Astrocyte of the spinal cord (primary cell): ENCODE measurements at regions not wholly inside any gene's neighbourhood (a gene's known extent, or its start where the extent isn't known, plus 50 kb on each side); places are given as distances from the start of the nearest gene placed in this dataset.

ENCODE experiments used
- DNase-seq: peaks from one replicate; pipeline ENCODE4 v3.0.0; 2011; ENCODE audit warnings: low read depth, low spot score
- H3K4me3 ChIP-seq: 2 replicates; pipeline ENCODE4 v1.5.1; 2011; ENCODE audit warnings: low read depth, mild to moderate bottlenecking, low read length, moderate library complexity
- in situ Hi-C: cut with HindIII; loops from 2 replicates; pipeline ENCODE4 v1.10.0; 2017; ENCODE audit warnings: low sequenced_read_pairs
- TF ChIP-seq, protein P1 (sequence below): IDR thresholded peaks from 2 replicates; pipeline ENCODE4 v1.5.1; 2012; ENCODE audit warnings: low read depth, mild to moderate bottlenecking, low read length, inconsistent platforms

DNA sequence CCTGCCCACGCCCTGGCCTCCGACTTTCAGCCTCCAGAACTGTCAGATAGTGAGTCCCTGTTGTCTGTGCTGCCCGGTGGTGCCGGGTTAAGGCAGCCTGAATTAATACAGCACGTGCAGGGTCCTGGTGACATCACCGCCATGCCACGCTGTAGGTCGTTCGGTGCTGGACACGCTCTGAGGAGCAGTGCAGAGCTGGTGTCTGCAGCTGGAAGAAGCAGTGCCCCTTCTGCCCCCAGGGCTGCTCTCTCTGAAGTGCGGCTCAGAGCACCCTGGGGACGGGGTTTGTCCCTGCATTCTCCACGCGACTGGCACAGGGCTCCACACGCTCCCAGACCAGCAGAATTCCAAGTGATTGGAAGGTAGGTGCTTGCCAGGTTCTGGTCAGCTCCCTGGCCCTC lies 831.5 kb downstream of the TBC1D22A start:
- TF ChIP-seq, protein P1, sequence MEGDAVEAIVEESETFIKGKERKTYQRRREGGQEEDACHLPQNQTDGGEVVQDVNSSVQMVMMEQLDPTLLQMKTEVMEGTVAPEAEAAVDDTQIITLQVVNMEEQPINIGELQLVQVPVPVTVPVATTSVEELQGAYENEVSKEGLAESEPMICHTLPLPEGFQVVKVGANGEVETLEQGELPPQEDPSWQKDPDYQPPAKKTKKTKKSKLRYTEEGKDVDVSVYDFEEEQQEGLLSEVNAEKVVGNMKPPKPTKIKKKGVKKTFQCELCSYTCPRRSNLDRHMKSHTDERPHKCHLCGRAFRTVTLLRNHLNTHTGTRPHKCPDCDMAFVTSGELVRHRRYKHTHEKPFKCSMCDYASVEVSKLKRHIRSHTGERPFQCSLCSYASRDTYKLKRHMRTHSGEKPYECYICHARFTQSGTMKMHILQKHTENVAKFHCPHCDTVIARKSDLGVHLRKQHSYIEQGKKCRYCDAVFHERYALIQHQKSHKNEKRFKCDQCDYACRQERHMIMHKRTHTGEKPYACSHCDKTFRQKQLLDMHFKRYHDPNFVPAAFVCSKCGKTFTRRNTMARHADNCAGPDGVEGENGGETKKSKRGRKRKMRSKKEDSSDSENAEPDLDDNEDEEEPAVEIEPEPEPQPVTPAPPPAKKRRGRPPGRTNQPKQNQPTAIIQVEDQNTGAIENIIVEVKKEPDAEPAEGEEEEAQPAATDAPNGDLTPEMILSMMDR = no peak
- no peak for DNase-seq
- in situ Hi-C loops = no loop called here
- no peak overlapping the region for H3K4me3 ChIP-seq

DNA sequence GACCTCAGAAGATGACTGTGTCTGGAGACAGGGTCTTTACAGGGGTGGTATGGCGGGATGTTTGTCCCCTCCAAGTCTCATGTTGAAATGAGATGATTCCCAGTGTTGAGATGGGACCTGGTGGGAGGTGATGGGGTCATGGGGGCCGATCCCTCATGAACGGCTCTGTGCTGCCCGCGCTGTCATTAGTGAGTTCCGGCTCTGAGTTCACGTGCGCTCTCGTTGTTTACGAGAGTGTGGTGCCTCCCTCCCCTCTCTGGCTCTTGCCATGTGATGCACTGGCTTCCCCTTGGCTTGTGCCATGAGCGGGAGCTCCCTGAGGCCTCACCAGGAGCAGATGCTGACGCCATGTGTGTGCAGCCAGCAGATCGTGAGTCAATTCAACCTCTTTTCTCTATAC lies 830.8 kb downstream of the TBC1D22A start:
- no peak overlapping the region for H3K4me3 ChIP-seq
- DNase-seq = no peak
- in situ Hi-C loops = no loop called here
- TF ChIP-seq, protein P1 = no peak

DNA sequence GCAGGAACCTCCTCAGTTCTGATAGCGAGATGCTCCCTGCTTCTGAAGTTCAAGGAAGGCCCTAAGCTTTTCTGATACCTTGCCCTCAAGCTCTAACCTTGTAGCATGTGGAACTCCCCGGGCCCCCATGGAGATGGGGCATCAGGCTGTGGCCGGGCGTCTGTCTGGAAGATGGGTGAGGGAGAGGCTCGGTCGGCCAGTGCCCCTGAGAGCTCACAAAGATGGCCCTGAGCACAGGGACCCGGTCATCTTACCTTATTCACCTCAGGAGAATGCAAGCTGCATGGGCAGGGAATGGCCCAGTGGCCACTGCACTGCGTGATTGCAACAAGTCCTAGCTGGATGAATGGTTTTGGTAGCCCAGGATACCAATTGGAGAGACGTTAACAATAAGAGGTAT lies 830.3 kb downstream of the TBC1D22A start:
- no peak for DNase-seq
- TF ChIP-seq, protein P1 = no peak
- in situ Hi-C loops = no loop called here
- H3K4me3 ChIP-seq = no peak overlapping the region

DNA sequence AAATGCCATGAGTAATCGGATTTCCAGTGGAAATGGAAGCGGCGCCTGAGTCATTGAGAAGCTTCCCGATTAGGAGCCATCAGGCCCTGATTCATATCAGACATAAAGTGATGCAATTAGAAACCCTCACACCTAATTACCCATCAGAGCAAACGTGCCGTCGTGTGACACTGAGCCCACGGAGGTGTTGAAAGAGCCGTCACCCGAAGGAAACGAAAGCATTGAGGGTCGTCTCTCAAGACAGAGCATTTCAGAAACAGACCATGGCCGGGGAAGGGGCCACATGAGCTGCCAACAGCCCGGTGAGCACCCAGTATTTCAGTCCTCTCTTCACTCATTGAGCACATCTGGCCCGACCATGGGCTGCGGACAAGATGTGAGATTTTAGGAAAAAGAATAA lies 829.3 kb downstream of the TBC1D22A start:
- no peak overlapping the region for H3K4me3 ChIP-seq
- in situ Hi-C loops = no loop called here
- DNase-seq = no peak
- TF ChIP-seq, protein P1 = no peak

DNA sequence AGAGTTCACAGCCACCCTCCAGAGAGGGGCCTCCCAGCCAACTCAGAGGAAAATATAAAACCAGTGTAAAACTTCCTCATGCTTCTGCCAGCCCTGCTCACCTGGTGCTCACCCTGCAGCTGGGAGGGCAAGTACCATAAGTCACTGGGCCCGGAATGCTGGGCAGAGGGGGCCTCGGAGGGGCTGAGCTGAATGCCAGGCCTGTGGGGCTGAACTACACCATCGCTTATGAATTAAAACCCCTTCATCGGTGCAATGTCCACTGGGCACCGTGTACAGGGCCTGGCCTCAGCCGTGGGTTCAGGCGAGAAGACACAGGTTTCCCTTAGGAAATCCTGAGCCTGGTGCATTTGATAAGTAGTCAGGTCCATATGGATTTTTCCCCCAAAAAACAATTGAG lies 828.6 kb downstream of the TBC1D22A start:
- no peak for DNase-seq
- H3K4me3 ChIP-seq = no peak overlapping the region
- TF ChIP-seq, protein P1 = no peak
- in situ Hi-C loops = no loop called here

DNA sequence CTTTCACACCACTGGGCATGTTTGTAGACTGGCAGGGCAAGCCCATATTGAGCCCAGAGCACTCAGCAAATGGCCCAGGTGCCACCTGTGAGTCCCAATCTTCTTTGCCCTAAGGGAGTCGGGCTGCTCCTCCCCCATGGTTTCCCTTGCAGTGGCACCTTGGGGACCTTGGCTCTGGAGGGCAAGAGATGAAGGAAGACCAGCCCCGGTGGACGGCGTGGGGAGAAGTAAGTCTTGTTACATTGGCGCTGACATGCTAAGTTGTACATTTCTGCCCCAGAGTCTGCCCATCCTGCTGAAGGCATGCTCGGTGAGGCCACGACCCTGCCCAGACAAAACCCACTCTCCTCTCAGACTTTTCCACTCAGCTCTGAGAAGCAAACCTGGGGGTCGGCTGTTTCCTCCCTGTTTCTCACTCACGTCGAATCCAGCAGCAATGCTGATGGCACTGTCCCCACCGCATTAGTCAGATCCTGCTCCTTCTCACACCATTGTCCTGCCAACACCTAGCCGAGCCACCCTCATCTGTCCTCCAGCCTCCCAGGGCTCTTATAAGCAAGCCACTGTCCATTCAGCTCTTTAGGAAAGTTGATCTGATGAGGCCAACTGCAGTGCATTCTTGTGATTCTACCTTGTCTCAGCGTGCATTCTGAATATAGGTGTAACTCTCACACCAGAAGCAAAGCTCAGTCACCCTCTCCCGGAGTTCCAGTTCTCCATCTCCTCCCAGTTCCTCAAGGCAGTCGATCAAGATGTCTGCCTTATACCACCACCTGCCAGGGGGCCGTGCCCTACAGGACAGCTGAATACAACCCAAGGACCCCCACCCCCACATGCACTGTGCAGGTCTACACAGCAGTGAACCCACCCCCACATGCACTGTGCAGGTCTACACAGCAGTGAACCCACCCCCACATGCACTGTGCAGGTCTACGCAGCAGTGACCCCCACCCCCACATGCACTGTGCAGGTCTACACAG lies 827.1 kb downstream of the TBC1D22A start:
- DNase-seq = no peak
- H3K4me3 ChIP-seq = no peak overlapping the region
- in situ Hi-C loops = no loop called here
- TF ChIP-seq, protein P1 = no peak
